Activated CD4-positive, alpha-beta memory T cell treated with anti-CD3 and anti-CD28 coated beads, Interleukin-2, amount 10 ng/mL, durations not matched to agents 7 days and 5 days (primary cell): ENCODE measurements at regions not wholly inside any gene's neighbourhood (a gene's known extent, or its start where the extent isn't known, plus 50 kb on each side); places are given as distances from the start of the nearest gene placed in this dataset.
"Not testable (repeated sequence)": the region's sequence is repeated elsewhere in the genome, so short reads cannot be mapped to it uniquely, and the experiment has no call there.

Experiments
- CTCF ChIA-PET: fragments of 350-600 bp; sonication (Branson Sonifier 250); formaldehyde crosslinking; loops from one replicate; lab custom pipeline; 2021; ENCODE audit warnings: antibody characterized with exemption, inconsistent platforms; lab: Charles Lee
- POLR2A ChIA-PET: fragments of 350-600 bp; sonication (Branson Sonifier 250); formaldehyde crosslinking; loops from one replicate; lab custom pipeline; 2021; ENCODE audit warnings: antibody characterized with exemption; lab: Charles Lee
- DNase-seq: peaks from one replicate; pipeline ENCODE4 v3.0.0-alpha.2; 2020
- H3K27ac Mint-ChIP-seq: one replicate; pipeline ENCODE4 v1.8.0; 2021; ENCODE audit warnings: mild to moderate bottlenecking, mixed read lengths
- H3K27me3 Mint-ChIP-seq: one replicate; pipeline ENCODE4 v1.8.0; 2021; ENCODE audit warnings: mixed read lengths
- H3K36me3 Mint-ChIP-seq: one replicate; pipeline ENCODE4 v1.8.0; 2021; ENCODE audit warnings: low read depth, mixed read lengths
- H3K4me1 Mint-ChIP-seq: one replicate; pipeline ENCODE4 v1.8.0; 2021; ENCODE audit warnings: mixed read lengths
- H3K4me3 Mint-ChIP-seq: one replicate; pipeline ENCODE4 v1.8.0; 2021; ENCODE audit warnings: mild to moderate bottlenecking, mixed read lengths
- H3K9me3 Mint-ChIP-seq: one replicate; pipeline ENCODE4 v1.8.0; 2021; ENCODE audit warnings: mixed read lengths

DNA sequence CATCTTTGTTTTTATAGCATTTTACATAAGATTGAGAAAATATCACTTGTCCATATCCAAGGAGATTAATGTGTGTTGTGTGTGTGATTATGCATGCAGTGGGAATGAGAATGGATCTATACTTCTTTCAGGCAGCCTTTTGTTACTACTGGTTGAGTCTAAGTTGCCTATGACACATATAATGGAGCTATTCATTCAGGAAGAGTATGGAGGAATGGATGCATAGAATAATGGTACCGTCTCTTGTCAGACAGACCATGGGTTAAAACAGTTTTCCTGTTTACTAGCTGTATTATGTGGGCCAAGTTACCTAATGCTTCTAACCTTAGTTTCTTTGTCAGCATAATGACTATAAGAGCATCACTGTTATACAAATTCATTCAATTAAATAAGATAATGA lies 155.4 kb upstream of the KYNU start:
- Mint-ChIP-seq H3K27me3 (no peaks in the 10 kb centered on the region), H3K27ac (no peak overlapping the region), H3K4me3 (no peak overlapping the region), H3K36me3 (no peaks in the 10 kb centered on the region), H3K4me1 (no peaks in the 10 kb centered on the region), H3K9me3 (no peaks in the 10 kb centered on the region)
- CTCF ChIA-PET = no interaction called here
- POLR2A ChIA-PET = no interaction called here
- DNase-seq = no peak

DNA sequence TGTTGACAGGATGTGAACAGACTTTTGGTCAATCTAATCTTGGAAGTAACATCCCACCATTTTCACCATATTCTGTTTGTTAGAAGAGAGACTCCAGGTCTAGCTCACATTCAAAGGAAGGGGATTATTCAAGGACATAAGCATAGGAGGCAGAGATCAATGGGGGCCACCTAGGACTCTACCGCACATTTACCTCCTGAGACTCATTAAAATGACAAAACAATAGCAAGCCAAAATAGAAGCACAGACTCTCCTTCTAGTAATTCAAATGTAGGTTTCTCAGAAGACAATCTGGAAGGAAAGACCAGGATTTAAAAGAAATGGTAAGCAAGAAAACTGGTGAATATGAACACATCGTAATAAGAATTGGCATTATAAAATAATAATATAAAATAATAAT lies 156.4 kb upstream of the KYNU start:
- Mint-ChIP-seq H3K27me3 (no peaks in the 10 kb centered on the region), H3K4me1 (no peaks in the 10 kb centered on the region), H3K36me3 (no peaks in the 10 kb centered on the region), H3K4me3 (no peak overlapping the region), H3K9me3 (no peaks in the 10 kb centered on the region), H3K27ac (no peak overlapping the region)
- POLR2A ChIA-PET = no interaction called here
- DNase-seq = no peak
- CTCF ChIA-PET = no interaction called here

DNA sequence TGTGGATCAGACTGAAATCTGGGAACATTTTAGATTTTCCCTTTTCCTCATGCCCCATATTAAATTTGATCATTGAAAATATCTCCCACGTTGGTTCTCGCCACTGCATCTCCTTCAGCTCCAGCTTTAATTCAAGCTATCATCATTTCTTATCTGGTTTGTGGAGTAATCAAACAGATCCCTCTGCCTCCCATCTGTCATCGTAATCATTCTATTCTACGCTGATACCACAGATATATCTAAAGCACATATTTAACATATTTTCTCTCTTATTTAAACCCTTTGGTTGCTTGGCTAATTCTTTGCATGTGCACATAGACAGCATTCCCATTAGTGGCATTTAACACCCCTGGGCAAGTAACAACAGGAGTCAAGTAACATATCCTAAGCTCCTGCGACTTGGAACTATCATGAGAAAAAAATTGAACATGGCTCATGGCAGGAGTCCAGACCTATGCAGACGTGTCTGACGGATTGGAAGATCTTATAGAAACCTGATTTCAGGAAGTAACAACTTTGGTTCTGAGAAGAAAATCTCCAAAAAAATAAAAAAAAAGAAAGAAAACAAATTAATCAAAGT lies 158.8 kb upstream of the KYNU start:
- Mint-ChIP-seq H3K4me1 (no peaks in the 10 kb centered on the region), H3K36me3 (no peaks in the 10 kb centered on the region), H3K27me3 (no peaks in the 10 kb centered on the region), H3K27ac (no peak overlapping the region), H3K9me3 (peaks cover 3% of the 10 kb centered on the region), H3K4me3 (no peak overlapping the region)
- no peak for DNase-seq
- CTCF ChIA-PET = no interaction called here
- POLR2A ChIA-PET = no interaction called here

DNA sequence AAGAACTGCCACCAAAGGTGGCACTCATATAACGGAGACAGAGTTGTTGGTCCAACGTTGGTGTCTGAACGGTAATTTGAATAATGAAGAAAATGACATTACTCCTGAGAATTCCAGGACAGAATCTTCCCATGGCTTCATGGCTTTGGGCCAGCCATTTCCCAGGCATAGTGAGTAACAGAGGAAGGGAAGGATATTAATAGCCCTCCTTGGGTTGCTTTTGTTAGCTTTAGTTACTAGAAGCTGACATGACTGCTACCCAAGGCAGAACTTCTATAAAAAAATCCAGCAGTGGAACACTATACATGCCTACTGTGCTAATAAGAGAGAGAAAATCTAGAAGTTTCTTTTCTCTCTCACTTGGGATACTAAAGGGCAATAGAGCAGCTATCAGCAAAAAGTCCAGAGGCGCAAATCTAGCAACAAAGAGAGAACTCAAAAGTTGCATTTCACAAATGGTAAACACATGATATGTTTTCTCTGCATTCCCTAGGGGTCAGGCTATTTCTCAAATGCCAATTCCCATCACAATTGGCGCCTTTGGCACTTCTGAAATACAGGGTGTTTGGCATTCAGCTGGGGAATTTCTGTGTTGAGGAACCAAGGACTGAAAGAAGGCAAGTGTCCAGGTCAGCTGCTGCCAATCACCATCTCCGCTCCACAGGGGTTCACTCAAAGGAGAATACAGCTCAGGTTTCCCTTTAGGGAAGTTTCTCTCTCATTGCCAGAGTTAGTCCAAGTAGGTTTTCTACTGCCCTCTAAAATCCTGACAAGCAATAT lies 160.8 kb upstream of the KYNU start:
- Mint-ChIP-seq H3K27ac (no peak overlapping the region), H3K4me3 (no peak overlapping the region), H3K36me3 (no peaks in the 10 kb centered on the region), H3K27me3 (no peaks in the 10 kb centered on the region), H3K9me3 (peaks cover 5% of the 10 kb centered on the region), H3K4me1 (no peaks in the 10 kb centered on the region)
- DNase-seq = no peak
- ChIA-PET POLR2A (no interaction called here), CTCF (no interaction called here)

DNA sequence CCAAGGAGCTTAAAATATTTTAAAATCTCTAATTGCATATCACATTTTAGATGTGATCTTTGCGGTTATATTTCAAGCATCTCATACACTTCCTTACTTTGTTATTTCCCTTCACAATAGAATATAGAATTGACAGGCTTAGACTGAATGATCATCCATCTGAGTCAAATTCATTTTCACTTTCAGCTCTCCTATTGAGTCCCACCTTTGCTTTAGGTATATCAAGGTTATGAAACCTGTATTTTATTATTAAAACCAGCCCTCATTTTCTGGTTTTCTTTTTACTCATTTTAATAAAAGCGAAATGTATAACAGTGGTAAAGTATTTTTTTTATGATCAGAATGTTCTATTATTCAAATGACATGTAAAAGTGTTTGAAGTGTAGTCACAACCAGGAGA lies 162.9 kb upstream of the KYNU start:
- H3K27ac Mint-ChIP-seq = no peak overlapping the region
- peaks cover 5% of the 10 kb centered on the region for H3K9me3 Mint-ChIP-seq
- H3K4me3 Mint-ChIP-seq = no peak overlapping the region
- no peaks in the 10 kb centered on the region for H3K27me3 Mint-ChIP-seq
- no peak for DNase-seq
- ChIA-PET CTCF (no interaction called here), POLR2A (no interaction called here)
- H3K36me3 Mint-ChIP-seq = no peaks in the 10 kb centered on the region
- H3K4me1 Mint-ChIP-seq = no peaks in the 10 kb centered on the region

DNA sequence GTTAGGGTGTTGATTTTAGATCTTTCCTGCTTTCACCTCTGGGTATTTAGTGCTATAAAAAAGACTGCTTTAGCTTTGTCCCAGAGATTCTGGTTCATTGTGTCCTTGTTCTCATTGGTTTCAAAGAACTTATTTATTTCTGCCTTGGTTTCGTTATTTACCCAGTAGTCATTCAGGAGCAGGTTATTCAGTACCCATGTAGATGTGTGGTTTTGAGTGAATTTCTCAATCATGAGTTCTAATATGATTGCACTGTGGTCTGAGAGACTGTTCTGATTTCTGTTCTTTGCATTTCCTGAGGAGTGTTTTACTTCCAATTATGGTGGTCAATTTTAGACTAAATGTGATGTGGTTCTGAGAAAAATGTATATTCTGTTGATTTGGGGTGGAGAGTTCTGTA lies 167.1 kb upstream of the KYNU start:
- DNase-seq = no peak
- peaks cover 4% of the 10 kb centered on the region for H3K9me3 Mint-ChIP-seq
- no peaks in the 10 kb centered on the region for H3K27me3 Mint-ChIP-seq
- no peak overlapping the region for H3K27ac Mint-ChIP-seq
- H3K4me1 Mint-ChIP-seq = no peaks in the 10 kb centered on the region
- H3K36me3 Mint-ChIP-seq = no peaks in the 10 kb centered on the region
- CTCF ChIA-PET = no interaction called here
- no peak overlapping the region for H3K4me3 Mint-ChIP-seq
- POLR2A ChIA-PET = no interaction called here

DNA sequence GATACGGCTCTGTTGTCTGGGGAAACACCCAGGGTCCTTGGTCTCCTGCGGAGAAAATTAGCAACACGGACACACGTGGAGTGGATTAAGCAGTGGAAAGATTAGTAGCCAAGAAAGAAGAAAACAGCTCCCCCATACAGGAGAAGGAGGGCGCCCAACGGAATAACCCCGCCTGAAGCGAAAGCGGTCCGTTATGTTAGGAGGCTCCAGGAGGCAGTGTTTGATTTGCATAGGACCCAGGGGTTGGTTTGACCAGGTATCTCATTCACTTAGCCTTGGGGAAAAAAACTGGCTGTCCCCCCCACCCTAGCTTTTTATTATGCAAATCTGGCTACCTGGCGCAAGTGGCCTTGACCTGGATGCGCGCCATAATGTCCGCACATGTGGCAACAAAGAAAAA lies 170.1 kb upstream of the KYNU start:
- no peaks in the 10 kb centered on the region for H3K27me3 Mint-ChIP-seq
- no peak for DNase-seq
- no peaks in the 10 kb centered on the region for H3K36me3 Mint-ChIP-seq
- H3K9me3 Mint-ChIP-seq = peaks cover 10% of the 10 kb centered on the region
- CTCF ChIA-PET = no interaction called here
- no peak overlapping the region for H3K27ac Mint-ChIP-seq
- no peaks in the 10 kb centered on the region for H3K4me1 Mint-ChIP-seq
- H3K4me3 Mint-ChIP-seq = no peak overlapping the region
- POLR2A ChIA-PET = no interaction called here

DNA sequence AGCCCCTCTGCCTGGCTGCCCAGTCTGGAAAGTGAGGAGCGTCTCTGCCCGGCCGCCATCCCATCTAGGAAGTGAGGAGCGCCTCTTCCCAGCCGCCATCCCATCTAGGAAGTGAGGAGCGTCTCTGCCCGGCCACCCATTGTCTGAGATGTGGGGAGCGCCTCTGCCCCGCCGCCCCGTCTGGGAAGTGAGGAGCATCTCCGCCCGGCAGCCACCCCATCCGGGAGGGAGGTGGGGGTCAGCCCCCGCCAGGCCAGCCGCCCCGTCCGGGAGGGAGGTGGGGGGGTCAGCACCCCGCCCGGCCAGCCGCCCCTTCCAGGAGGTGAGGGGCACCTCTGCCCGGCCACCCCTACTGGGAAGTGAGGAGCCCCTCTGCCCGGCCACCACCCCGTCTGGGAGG lies 175.1 kb upstream of the KYNU start:
- H3K4me3 Mint-ChIP-seq, H3K4me1 Mint-ChIP-seq, POLR2A ChIA-PET, CTCF ChIA-PET, H3K9me3 Mint-ChIP-seq, H3K36me3 Mint-ChIP-seq, DNase-seq, H3K27me3 Mint-ChIP-seq, H3K27ac Mint-ChIP-seq: not testable (repeated sequence)

DNA sequence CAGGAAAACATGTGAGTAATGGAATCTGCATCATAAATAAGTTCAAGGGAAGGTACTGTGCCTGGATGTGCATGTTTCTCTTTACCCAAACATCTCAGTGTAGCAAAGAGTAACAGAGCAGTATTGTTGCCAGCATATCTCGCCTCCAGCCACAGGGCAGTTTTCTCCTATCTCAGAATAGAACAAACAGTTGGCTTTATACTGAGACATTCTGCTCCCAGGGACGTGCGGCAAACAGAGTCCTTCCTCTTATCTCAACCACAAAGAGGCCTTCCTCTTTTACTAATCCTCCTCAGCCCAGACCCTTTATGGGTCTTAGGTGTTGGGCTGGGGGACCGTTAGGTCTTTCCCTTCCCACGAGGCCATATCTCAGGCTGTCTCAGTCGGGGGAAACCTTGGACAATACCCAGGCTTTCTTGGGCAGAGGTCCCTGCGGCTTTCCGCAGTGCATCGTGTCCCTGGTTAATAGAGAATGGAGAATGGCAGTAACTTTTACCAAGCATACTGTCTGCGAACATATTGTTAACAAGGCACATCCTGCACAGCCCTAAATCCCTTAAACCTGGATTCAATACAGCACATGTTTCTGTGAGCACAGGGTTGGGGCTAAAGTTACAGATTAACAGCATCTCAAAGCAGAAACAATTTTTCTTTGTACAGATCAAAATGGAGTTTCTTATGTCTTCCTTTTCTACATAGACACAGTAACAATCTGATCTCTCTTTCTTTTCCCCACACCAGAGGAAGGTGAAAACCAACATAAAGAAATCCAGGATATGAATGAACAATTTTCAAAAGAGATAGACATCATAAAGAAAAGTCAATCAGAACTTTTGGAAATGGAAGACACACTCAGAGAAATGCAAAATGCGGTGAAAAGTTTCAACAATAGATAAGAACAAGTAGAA lies 181.9 kb upstream of the KYNU start:
- CTCF ChIA-PET, POLR2A ChIA-PET, H3K27me3 Mint-ChIP-seq, H3K36me3 Mint-ChIP-seq, DNase-seq, H3K4me1 Mint-ChIP-seq, H3K4me3 Mint-ChIP-seq, H3K27ac Mint-ChIP-seq, H3K9me3 Mint-ChIP-seq: not testable (repeated sequence)

DNA sequence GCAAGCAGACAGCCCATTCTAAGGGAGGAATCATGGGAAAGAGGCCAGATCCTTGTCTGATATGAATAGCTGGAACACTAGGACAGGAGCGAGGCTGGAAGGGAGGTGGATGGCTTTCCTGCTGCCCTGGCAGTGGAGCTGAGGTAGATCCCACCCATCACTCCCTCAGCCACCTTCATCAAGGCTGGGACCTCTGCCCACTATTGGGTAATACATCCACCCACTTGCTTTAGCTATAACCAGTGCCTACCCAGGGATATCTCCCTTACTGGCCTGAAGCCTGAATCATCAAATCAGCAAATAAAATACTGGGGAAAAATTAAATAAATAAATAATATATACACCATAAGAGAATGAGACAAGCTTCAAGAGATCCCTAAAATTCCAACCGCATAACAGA lies 183.2 kb upstream of the KYNU start:
- no peak overlapping the region for H3K27ac Mint-ChIP-seq
- ChIA-PET POLR2A (no interaction called here), CTCF (no interaction called here)
- H3K36me3 Mint-ChIP-seq = no peaks in the 10 kb centered on the region
- no peak overlapping the region for H3K4me3 Mint-ChIP-seq
- no peaks in the 10 kb centered on the region for H3K27me3 Mint-ChIP-seq
- DNase-seq = no peak
- H3K9me3 Mint-ChIP-seq = no peaks in the 10 kb centered on the region
- H3K4me1 Mint-ChIP-seq = no peaks in the 10 kb centered on the region

DNA sequence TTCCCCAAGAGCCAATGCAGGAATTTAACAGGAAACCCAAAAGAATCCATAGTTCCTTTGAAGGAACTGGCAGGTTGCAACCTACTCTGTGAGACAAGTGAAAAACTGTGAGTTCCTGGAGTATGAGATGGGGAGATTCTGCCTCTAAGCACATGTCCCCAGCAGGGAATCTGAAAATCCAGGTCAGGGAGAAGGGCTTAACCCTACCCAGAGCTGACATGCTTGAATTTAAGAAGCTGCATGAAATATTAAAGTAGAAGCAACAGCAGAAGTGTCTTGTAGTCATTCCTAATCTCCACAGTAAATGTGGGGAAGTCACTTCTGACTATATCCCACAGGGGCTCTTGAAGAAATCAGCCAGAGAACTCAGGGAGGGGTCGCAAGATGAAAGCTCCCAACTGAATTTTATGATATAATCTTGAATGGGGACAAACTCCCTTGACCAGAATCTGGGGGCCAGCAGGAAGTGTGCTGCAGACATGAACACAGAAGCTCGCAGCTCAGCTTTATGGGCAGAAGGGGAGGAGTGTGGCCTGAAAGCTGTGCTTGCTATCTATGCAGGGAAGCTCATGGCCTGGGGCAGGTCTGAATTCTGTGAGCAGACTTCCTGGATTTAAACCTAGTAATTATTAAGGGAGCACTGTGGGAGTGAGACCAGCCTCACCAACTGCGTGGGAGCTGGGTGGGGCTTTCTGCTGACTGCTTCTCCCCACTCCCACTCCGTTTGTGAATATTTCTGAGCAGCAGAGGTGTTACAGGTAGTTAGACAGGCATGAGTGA lies 184.1 kb upstream of the KYNU start:
- no peaks in the 10 kb centered on the region for H3K27me3 Mint-ChIP-seq
- H3K27ac Mint-ChIP-seq = no peak overlapping the region
- CTCF ChIA-PET = no interaction called here
- no peak overlapping the region for H3K4me3 Mint-ChIP-seq
- H3K36me3 Mint-ChIP-seq = no peaks in the 10 kb centered on the region
- H3K9me3 Mint-ChIP-seq = no peaks in the 10 kb centered on the region
- H3K4me1 Mint-ChIP-seq = no peaks in the 10 kb centered on the region
- POLR2A ChIA-PET = no interaction called here
- DNase-seq = no peak

DNA sequence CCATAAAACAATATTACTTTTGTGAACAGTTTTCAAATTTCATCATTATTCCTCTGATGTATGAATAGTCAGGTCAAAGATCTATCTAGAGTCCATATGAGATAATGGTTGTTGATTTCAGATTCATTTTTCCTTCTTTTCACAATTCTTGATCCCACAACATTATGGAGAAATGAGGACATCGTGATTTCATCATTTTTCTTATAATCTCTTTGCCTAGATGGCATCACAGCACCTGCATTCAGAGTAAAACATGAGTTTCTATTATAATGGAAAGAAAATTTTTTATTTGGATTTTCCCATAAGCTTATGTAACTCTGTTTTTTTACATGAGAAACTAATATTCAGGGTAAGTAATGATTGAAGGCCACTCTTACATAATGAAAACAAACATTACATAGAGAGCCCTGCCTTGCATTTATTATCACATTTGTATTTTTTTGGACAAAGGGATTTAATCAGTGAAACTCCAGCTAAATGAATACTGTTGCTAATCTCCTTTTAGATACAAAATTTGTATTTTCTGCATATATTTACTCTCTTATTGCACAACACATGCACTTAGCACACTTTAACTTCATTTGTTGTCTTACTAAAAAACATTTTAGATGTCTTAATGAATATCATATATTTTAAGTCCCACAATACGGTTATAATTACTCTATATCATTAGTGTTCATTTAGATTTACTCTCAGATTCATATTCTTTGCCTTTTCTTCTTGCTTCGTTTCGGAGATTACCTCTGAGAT lies 188.4 kb upstream of the KYNU start:
- Mint-ChIP-seq H3K9me3 (no peaks in the 10 kb centered on the region), H3K4me1 (no peaks in the 10 kb centered on the region), H3K36me3 (no peaks in the 10 kb centered on the region), H3K27ac (no peak overlapping the region), H3K4me3 (no peak overlapping the region), H3K27me3 (no peaks in the 10 kb centered on the region)
- CTCF ChIA-PET = no interaction called here
- no peak for DNase-seq
- POLR2A ChIA-PET = no interaction called here
